ENCODE measurements at regions not wholly inside any gene's neighbourhood (a gene's known extent, or its start where the extent isn't known, plus 50 kb on each side); places are given as distances from the start of the nearest gene placed in this dataset.

- intact Hi-C loops (cut with DNase I) = no loop called here
- Histone ChIP-seq H3K4me1 (no peaks in the 10 kb centered on the region), H3K27me3 (no peaks in the 10 kb centered on the region), H3K27ac (no peak overlapping the region), H3K9me3 (no peaks in the 10 kb centered on the region), H3K9ac (ENCODE audit: low read depth in 2 of 2, low read length in 2 of 2) (no peak overlapping the region), H3K4me3 (no peak overlapping the region), H3K36me3 (no peaks in the 10 kb centered on the region)
- peak; percentile 81 for DNase-seq
- TF ChIP-seq, protein P1, sequence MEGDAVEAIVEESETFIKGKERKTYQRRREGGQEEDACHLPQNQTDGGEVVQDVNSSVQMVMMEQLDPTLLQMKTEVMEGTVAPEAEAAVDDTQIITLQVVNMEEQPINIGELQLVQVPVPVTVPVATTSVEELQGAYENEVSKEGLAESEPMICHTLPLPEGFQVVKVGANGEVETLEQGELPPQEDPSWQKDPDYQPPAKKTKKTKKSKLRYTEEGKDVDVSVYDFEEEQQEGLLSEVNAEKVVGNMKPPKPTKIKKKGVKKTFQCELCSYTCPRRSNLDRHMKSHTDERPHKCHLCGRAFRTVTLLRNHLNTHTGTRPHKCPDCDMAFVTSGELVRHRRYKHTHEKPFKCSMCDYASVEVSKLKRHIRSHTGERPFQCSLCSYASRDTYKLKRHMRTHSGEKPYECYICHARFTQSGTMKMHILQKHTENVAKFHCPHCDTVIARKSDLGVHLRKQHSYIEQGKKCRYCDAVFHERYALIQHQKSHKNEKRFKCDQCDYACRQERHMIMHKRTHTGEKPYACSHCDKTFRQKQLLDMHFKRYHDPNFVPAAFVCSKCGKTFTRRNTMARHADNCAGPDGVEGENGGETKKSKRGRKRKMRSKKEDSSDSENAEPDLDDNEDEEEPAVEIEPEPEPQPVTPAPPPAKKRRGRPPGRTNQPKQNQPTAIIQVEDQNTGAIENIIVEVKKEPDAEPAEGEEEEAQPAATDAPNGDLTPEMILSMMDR (IDR thresholded peaks at IDR 0.05) = no peak
Observed at GRCh38 chr4:74632634-74633033, 161.7 kb downstream of the BTC start.

- Histone ChIP-seq H3K27me3 (no peaks in the 10 kb centered on the region), H3K9me3 (no peaks in the 10 kb centered on the region), H3K4me3 (no peak overlapping the region), H3K9ac (ENCODE audit: low read depth in 2 of 2, low read length in 2 of 2) (no peak overlapping the region), H3K4me1 (no peaks in the 10 kb centered on the region), H3K36me3 (no peaks in the 10 kb centered on the region), H3K27ac (no peak overlapping the region)
- TF ChIP-seq, protein P1 (IDR thresholded peaks at IDR 0.05) = no peak
- intact Hi-C loops (cut with DNase I) = no loop called here
- DNase-seq = no peak
Observed at GRCh38 chr4:74635074-74635473, 159.2 kb downstream of the BTC start.

- Histone ChIP-seq H3K36me3 (no peaks in the 10 kb centered on the region), H3K9ac (ENCODE audit: low read depth in 2 of 2, low read length in 2 of 2) (no peak overlapping the region), H3K27me3 (no peaks in the 10 kb centered on the region), H3K27ac (no peak overlapping the region), H3K4me1 (no peaks in the 10 kb centered on the region), H3K9me3 (no peaks in the 10 kb centered on the region), H3K4me3 (no peak overlapping the region)
- TF ChIP-seq, protein P1 (IDR thresholded peaks at IDR 0.05) = no peak
- intact Hi-C loops (cut with DNase I) = no loop called here
- DNase-seq = no peak
Observed at GRCh38 chr4:74635490-74636123, 158.7 kb downstream of the BTC start.

DNA sequence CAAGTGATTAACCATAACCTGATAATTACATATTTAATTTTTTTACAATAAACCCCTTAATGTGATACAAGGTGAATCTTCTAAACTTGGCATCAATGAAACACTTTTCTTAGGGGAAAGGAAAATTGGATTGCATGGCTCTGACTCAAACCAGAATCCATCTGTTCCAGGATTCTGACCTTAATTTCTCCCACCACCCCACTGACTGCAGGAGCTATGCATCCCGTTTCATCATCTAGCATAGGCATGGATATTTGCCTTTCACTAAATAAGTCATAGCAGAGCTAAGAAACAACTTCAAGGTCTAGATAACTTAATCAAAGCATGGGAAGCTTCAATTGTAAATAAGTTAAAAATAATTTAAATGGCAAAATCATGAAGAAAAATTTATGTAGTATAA is 156.3 kb downstream of the BTC start:
- intact Hi-C loops (cut with DNase I) = no loop called here
- DNase-seq = no peak

GRCh38 chr4:74638689-74639088 is 155.6 kb downstream of the BTC start:
- Histone ChIP-seq H3K4me1 (no peaks in the 10 kb centered on the region), H3K9ac (ENCODE audit: low read depth in 2 of 2, low read length in 2 of 2) (no peak overlapping the region), H3K27ac (no peak overlapping the region), H3K27me3 (no peaks in the 10 kb centered on the region), H3K4me3 (no peak overlapping the region), H3K9me3 (no peaks in the 10 kb centered on the region), H3K36me3 (no peaks in the 10 kb centered on the region)
- intact Hi-C loops (cut with DNase I) = no loop called here
- DNase-seq = no peak
- TF ChIP-seq, protein P1 (IDR thresholded peaks at IDR 0.05) = no peak

More for the DNA sequence above, 156.3 kb downstream of the BTC start:
- Histone ChIP-seq H3K9ac (ENCODE audit: low read depth in 2 of 2, low read length in 2 of 2) (no peak overlapping the region), H3K9me3 (no peaks in the 10 kb centered on the region), H3K4me1 (no peaks in the 10 kb centered on the region), H3K4me3 (no peak overlapping the region), H3K27me3 (no peaks in the 10 kb centered on the region), H3K36me3 (no peaks in the 10 kb centered on the region), H3K27ac (no peak overlapping the region)
- TF ChIP-seq, protein P1 (IDR thresholded peaks at IDR 0.05) = no peak

All from colonic mucosa (tissue), 4 donors.